BE2C (cell line): ENCODE measurements at regions not wholly inside any gene's neighbourhood (a gene's known extent, or its start where the extent isn't known, plus 50 kb on each side); places are given as distances from the start of the nearest gene placed in this dataset.

Source experiments
- DNase-seq: peaks from one replicate; pipeline ENCODE4 v3.0.0-alpha.2; 2020
- H3K27me3 ChIP-seq: fragments of 250-450 bp; sonication (Bioruptor Pico); 2 replicates; pipeline ENCODE4 v1.5.1; 2020; ENCODE audit warnings: mild to moderate bottlenecking
- H3K36me3 ChIP-seq: fragments of 250-450 bp; sonication (Bioruptor Pico); 2 replicates; pipeline ENCODE4 v1.5.1; 2020; ENCODE audit warnings: mild to moderate bottlenecking
- H3K4me1 ChIP-seq: fragments of 250-450 bp; sonication (Bioruptor Pico); 2 replicates; pipeline ENCODE4 v1.5.1; 2020
- H3K4me3 ChIP-seq: 2 replicates; pipeline ENCODE4 v1.5.1; 2011; ENCODE audit warnings: low read depth, low read length
- H3K9me3 ChIP-seq: fragments of 250-450 bp; sonication (Bioruptor Pico); 2 replicates; pipeline ENCODE4 v1.5.1; 2020
- CTCF ChIP-seq: IDR thresholded peaks from 2 replicates; pipeline ENCODE4 v1.5.1; 2012; ENCODE audit warnings: mild to moderate bottlenecking, low read depth, low read length

- no peak for DNase-seq
- Histone ChIP-seq H3K36me3 (no peaks in the 10 kb centered on the region), H3K9me3 (no peaks in the 10 kb centered on the region; the same call in 1 of the 2 replicates), H3K27me3 (no peaks in the 10 kb centered on the region), H3K4me3 (no peak overlapping the region), H3K4me1 (no peaks in the 10 kb centered on the region)
- no peak for TF ChIP-seq CTCF
Measured at GRCh38 chr10:55078121-55078520, 277.1 kb upstream of the PCDH15 start.

GRCh38 chr10:55065185-55065584 is 264.2 kb upstream of the PCDH15 start:
- no peaks in the 10 kb centered on the region for H3K9me3 ChIP-seq
- no peak for DNase-seq
- H3K36me3 ChIP-seq = no peaks in the 10 kb centered on the region
- no peak for TF ChIP-seq CTCF
- H3K27me3 ChIP-seq = no peaks in the 10 kb centered on the region
- no peaks in the 10 kb centered on the region for H3K4me1 ChIP-seq
- H3K4me3 ChIP-seq = no peak overlapping the region

GRCh38 chr10:55063811-55064210 is 262.8 kb upstream of the PCDH15 start:
- peaks cover 8% of the 10 kb centered on the region for H3K4me1 ChIP-seq
- H3K4me3 ChIP-seq = no peak overlapping the region
- no peaks in the 10 kb centered on the region for H3K27me3 ChIP-seq
- no peaks in the 10 kb centered on the region for H3K36me3 ChIP-seq
- no peak for TF ChIP-seq CTCF
- H3K9me3 ChIP-seq = no peaks in the 10 kb centered on the region
- DNase-seq = no peak

- H3K9me3 ChIP-seq = no peaks in the 10 kb centered on the region
- peaks cover 8% of the 10 kb centered on the region for H3K4me1 ChIP-seq
- H3K36me3 ChIP-seq = no peaks in the 10 kb centered on the region
- H3K27me3 ChIP-seq = no peaks in the 10 kb centered on the region
- no peak for TF ChIP-seq CTCF
- H3K4me3 ChIP-seq = no peak overlapping the region
- no peak for DNase-seq
Measured at GRCh38 chr10:55062349-55062748, 261.3 kb upstream of the PCDH15 start.

GRCh38 chr10:55058800-55059199 is 257.8 kb upstream of the PCDH15 start:
- H3K4me1 ChIP-seq = peaks cover 8% of the 10 kb centered on the region
- H3K27me3 ChIP-seq = no peaks in the 10 kb centered on the region
- no peaks in the 10 kb centered on the region for H3K9me3 ChIP-seq
- DNase-seq = peak; percentile 16
- no peaks in the 10 kb centered on the region for H3K36me3 ChIP-seq
- 0 out of 2 replicates have a peak overlapping the region, but pooled peaks have one; percentile 12 for H3K4me3 ChIP-seq
- no peak for TF ChIP-seq CTCF

- DNase-seq = no peak
- no peak overlapping the region for H3K4me3 ChIP-seq
- no peaks in the 10 kb centered on the region for H3K36me3 ChIP-seq
- no peak for TF ChIP-seq CTCF
- H3K9me3 ChIP-seq = no peaks in the 10 kb centered on the region
- H3K27me3 ChIP-seq = no peaks in the 10 kb centered on the region
- H3K4me1 ChIP-seq = peaks cover 4% of the 10 kb centered on the region; the same call in 1 of the 2 replicates
Measured at GRCh38 chr10:55051515-55051914, 250.5 kb upstream of the PCDH15 start.
